ENCODE measurements at regions not wholly inside any gene's neighbourhood (a gene's known extent, or its start where the extent isn't known, plus 50 kb on each side); places are given as distances from the start of the nearest gene placed in this dataset.
A peak's percentile ranks its signal among the peaks of the same experiment; 100 is the strongest.

DNA sequence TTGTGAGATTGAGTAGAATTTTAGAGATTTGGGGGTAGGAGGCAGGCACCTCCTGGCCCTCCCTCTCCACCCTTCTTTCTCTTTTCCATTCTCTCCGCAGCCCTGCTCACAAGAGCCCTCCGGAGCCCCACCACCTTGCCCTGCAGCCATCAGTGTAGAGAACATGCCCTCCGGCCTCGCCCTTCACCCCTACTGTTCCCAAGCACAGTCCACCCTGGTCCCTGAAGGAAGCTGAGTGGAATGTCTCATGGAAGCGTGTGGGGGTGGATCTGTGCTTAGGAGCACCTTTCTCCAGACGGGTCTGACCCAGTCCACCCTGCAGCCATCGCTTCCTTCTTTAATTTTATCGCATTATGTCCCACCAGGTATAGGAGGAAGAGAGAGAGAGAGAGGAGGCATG lies 267.1 kb downstream of the NSG2 start:
- DNase-seq: no peak

- DNase-seq: no peak
These were observed 268.1 kb downstream of the NSG2 start for GRCh38 chr5:174313615-174314014.

DNA sequence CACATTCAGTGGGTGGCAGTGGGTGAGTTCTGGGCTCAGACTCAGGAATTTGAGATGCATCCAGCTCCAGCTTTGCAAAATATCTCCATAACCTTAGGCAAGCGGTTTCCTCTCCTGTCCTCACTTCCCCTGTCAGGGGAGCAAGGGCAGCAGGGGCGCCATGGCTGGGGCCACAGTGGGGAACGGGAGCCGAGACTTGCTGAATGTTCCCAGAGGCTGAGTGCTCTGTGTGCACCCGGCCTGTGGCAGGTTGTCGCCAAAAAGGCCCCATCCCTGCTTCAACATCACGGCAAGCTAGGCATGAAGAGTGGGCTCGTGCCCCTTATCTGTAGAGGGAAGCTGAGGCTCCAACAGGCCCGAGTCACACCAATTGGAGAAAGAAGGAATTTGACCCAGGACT lies 268.8 kb downstream of the NSG2 start:
- DNase-seq: no peak

- no peak for DNase-seq
These were observed 270.0 kb downstream of the NSG2 start for GRCh38 chr5:174315471-174315870.

DNA sequence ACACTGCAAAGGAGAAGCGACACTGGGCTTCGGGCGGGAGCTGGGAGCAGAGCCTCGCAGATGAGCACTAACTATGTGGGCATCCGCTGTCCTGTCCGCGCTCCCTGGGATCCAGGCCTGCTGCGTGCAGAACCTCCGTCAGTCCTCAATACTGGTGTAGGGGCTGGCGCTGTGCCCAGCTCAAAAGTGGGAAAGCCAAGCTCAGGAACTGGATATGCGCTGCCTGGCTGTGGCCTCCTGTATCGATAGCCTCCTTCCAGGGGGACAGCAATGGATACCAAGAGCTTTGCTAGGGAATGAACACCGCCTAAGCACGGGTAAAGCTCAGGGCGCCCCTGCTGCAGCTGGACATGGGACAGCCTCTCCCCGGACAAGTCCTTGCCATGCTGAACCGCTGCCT lies 270.4 kb downstream of the NSG2 start:
- DNase-seq: no peak

DNA sequence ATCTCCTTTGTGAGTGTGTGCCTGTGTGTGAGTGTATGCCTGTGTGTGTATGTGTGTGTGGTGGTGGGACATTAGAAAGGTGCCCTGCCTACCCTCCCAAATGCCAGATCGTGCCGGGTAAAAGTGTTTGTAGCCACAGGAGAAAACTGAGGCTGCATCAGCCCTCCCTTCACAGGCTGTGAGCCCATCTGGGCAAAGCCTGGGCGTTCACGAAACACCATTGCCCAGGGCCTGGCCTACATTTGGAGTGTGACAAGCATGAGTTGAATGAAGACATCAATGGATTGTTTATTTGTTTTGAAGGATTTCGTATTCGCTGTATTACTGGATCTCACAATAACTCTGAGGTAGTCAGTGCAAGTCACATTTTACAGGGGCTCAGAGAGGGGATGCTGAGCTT lies 270.8 kb downstream of the NSG2 start:
- no peak for DNase-seq

DNA sequence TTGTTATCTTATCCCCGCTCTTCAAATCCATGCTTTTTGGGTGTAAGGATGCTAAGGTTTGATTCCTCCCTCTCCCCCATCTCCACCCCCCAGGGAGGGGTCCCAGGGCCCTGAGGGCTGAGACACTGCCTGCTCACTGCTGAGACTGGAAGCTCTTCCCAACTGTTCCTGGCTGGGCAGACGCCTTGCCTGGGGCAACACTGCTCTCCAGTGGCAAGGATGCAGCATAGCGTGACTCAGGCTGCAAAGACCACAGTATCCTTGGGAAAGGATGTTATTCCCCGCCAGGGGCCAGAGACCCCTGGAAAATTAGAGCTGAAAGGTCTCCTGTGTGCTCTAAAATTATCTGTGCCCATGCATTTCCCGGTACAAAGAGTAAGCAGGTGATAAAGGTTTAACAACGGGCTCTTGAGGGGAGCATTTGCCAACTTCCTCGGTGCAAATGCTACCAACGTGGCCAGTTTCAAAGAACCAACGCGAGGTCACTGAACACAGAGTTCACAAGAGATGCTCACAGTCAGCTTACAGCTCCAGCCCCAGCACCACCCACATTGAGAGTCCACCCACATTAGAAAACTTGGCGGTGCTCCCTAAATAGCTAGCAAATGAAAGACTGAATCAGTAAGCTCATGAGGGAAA lies 271.9 kb downstream of the NSG2 start:
- no peak for DNase-seq

DNA sequence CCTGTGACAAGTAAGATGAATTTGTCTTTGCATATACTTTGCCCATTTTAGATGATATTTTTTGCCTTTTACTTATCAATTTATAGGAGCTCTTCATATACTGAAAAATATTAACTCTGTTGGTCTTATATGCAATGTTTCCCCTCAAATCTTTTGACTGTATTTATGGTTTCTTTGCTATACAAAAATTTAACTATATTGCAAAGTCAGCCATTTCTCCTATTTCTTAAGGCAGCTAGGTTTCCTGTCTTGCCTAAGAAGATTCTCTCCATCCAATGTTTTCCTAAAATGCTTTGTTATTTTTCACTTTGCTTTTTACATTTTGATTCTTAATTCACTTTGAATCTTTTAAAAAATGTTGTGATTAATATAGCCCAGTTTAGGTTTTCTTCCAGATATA lies 273.1 kb downstream of the NSG2 start:
- no peak for DNase-seq

DNA sequence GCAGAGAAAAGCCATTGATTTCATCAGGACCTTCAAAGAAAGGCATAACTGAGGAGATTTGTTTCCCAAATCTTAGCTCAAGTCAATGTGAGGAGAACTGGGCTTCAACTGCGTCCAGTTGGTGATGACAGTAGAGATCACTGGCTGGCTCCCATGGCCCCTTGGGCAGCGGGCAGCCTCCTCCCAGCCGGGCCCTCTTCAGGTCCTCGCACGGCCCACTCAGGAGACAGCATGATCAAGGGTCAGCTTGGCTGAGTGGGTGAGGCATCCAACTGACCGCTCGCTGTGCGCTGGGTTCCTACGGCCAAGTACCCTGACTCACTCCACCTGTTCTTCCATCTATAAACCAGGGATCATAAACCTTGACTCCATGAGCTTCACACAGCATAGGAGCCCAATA lies 274.0 kb downstream of the NSG2 start:
- DNase-seq: no peak

DNA sequence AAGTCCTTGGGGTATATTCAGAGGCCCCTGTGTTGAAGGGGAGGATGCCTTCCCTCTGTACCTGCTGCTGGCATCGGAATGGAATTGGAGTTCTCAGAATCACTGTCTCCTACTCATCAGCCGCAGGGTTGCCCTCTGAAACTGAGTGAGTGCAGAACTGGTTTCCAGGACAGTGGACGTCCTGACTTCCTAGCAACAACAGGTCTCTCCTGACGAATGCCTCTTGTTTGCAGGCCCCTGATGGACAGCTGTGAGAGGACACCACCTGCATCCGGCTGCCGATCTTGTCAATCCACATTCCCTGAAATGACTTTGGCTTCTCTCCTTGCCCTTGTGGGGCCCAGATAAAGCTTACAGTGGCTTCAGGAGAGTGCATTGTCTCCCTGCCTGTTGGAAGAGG lies 274.5 kb downstream of the NSG2 start:
- no peak for DNase-seq

DNA sequence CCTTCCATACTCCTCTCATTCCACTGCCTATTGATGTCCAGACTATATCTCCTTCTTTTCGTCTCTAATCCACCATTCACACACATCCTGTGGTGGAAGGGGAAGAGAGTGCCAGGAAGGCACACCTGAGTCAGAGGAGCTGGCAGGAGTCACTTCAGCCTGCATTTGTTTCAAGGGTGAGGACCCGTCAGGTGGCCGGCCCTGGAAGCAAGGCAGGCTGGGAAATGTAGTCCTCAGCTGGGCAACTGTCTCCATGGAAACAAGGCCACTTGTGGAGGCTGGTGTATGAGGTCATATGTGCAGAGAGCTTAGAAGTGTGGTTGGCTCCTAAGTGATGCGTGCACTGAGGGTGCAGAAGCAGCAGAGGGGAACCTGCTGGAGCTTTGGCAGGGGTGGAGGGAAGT lies 278.4 kb downstream of the NSG2 start:
- peak; percentile 8 for DNase-seq

GRCh38 chr5:174324680-174325079 lies 279.2 kb downstream of the NSG2 start:
- DNase-seq: no peak

DNA sequence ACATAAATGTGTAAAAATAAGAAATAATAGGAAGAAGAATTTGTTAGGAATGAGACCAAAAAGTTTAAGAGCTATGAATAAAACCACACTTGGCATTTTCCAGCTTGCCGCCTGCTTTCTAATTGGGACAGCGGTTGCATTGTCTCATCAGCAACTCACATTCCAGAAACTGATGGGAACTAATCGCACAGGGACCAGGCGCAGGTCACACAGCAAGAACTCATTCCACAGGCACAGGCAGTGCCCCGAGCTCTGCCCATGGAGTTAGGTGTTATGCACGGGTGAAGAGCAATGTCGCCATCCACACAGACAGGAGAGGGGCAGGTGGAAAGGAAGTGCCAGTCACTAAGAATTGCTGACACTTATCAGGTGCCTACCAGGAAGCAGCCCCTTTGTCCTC lies 279.9 kb downstream of the NSG2 start:
- DNase-seq: no peak

DNA sequence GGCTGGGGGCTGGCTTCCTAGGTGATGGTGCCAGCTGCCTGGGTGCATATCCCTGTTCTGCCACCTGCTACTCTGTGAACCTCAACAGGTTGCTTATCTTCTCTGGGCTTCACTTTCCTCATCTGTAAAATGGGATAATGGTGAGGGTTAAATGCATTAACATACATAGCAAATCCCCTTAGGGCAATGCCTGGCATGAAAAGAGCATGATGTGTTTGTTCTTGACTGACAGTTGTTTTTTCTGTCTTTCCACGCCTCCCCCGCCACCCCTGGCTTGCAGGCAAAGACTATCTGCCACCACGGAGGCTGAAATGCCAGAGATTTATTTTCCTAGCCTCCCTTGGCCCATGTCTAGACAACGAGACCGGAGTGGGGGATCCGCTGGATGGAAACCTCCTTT lies 280.5 kb downstream of the NSG2 start:
- no peak for DNase-seq

- no peak for DNase-seq
These were observed 280.9 kb downstream of the NSG2 start for GRCh38 chr5:174326372-174326771.

DNA sequence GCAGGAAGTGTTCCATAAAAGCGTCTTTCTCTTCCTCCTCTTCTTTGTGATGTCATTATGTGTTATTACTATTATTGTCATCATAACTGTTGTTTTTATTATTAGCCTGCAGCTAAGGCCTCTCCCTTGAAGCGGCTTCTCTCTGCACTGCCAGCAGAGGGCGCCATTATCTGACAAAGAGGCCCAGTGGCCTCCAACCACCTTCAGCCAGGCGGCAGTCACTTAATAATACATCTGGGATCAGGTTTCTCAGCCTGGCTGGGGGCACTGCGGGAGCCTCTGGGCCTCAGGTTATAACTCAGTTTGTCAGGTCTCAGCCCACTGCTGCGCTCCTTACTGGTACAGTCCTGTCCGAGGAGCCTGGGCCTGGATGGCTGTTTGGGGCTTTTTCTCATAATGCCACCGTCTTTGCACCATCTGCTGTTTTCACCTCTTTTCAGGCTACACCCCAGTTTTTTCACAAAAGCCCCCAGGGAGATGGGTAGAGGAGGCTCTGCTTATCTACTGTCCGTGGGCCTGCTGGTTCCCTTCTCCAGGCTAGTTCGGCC lies 281.9 kb downstream of the NSG2 start:
- peak; percentile 53 for DNase-seq

DNA sequence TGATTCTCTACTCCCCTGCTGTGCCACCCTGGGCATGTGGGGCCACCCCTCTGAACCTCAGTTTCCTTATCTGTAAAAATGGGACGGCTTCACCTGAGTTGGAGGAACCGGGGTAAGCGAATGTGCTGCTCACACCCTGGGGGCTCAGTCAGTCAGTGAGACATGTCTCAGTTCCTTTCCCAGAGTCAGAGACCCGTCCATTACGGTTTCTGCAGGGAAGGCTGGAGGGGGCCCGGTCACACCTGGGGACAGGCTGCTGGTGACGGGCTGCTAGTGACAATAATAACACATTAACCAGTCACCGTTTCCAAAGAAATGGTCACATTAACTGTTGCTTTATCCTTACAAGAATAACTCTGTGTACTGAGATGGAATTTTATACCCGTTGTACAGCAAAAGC lies 282.4 kb downstream of the NSG2 start:
- DNase-seq: no peak

GRCh38 chr5:174328631-174329299 lies 283.3 kb downstream of the NSG2 start:
- no peak for DNase-seq

DNA sequence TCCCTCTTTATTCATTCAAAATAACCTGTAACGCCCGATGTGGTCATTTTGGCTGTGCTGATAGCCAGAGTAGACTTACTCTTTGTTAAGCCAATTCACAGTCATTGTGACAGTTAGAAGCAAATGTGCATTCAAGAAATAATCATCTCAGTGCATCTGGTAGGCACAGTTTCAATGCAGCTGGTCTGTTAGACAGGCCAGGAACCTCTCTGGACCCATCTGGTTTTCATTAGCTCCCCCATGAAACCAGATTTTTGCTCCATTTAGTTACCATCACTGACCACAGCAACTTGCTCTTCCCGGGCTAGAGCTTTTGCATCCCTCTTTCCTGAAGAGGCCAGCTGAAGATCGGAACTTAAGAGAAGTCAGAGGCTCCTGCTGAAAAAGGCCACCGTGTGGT lies 284.2 kb downstream of the NSG2 start:
- no peak for DNase-seq

DNA sequence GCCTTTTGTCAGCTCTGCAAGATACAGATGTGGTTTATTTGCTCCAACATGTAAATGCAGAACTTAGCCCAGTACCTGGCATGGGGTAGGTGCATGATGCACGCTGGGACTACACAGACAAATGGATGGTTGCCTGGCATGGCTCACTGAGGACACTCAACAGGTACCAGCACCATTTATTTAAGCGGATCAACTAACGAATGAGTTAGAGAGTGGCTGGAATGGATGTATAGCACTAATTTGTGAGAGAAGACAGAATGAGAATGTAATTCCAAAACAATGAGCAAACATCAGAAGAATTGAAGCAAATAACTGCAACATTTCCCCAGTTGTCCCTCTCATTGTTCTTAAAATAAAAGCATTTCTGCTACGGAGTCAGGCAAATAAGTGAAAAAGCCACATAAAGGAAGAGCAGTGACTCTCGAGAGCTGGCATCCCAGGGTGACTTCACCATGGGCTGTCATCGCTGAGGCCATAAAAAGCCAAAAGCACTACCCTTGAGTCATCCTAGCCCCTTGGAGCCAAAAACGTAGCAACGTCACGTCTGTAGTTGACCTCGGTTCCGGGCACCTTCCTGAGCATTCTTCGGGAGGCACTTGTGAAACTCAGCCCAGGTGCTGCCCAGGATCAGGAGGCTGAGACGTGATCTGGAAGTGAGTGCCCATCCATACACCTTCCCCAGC lies 290.3 kb downstream of the NSG2 start:
- DNase-seq: no peak

DNA sequence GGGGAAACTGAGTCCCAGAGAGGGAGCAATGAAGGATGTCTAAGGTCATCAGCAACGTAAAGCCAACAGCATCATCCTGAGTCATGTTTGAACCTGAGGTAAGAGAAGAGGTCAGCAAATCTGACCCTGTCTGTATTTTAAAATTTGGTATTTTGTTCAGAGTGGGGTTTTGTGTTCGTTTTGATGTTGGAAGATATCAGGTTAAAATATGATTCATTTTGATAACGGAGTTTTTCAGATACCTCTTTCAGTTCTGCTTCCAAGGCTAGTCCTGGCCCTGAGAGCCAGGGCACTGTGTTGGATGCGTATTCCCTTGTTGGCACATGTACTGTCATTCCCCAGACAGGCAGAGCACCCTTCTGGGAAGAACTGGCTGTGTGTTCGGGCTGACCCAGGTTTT lies 291.0 kb downstream of the NSG2 start:
- DNase-seq: no peak

GRCh38 chr5:174337276-174338184 lies 292.0 kb downstream of the NSG2 start:
- no peak for DNase-seq
